SKM-1 treated with dmso at 0.1 percent for 144 hours (cell line): ENCODE measurements at regions not wholly inside any gene's neighbourhood (a gene's known extent, or its start where the extent isn't known, plus 50 kb on each side); places are given as distances from the start of the nearest gene placed in this dataset.
"Not testable (repeated sequence)": the region's sequence is repeated elsewhere in the genome, so short reads cannot be mapped to it uniquely, and the experiment has no call there.

Experiments used
- DNase-seq: peaks from one replicate; lab custom pipeline; 2025; ENCODE audit not compliant: unreplicated experiment; lab: John Stamatoyannopoulos, UW

DNA sequence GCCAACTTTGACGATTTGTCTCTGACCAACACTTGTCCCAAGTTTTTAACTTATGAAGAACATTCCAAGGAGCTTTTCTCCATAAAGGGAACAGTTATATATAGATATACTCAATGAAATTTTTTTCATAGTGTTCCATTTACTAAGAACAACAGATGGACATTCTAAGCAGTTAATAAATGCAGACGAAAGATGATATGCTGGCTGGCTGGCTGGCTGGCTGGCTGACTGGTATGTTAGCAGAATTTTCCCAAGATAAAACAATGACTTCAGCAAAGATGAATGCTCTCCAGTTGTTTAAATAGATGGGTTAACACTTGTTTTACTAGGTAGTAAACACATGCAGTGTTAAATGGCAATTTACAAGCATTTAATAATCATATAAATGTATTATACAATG is 62.2 kb downstream of the SPANXN3 start:
- no peak for DNase-seq

DNA sequence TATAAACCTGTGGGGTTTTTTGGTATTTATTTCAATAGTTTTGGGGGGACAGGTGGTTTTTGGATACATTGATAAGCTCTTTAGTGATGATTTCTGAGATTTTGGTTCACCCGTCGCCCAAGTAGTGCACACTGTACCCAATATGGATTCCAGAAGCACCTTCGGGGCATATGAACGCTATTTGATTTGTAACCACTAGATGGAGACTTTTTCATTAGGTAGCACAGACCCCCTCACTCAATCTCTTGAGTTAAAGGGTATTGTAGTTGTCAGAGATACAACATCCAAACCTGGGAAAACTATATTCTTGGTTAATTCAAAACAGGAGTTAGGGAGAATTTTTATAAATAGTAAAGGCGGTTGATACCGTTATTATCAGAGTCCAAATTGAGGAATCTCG is 79.8 kb downstream of the SPANXN3 start:
- peak; percentile 0 for DNase-seq

DNA sequence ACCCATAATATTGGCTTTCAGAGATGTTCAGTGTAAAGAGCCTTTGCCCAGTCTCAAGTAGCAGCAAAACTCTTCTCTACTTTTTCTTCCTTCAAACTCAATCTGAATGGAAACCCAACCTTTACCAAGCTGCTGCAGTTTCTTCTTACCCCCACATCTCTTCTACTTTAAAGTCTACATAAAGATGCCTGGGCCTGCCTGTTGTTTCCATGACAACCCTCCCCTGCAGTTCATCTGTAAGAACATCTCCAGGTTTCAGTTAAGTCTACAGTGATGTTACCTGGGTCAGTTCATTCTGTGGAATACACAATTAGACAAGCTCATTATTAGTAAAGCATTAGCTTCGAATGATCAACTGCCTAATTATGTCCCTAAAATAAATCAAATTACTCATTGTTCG is 81.4 kb downstream of the SPANXN3 start:
- DNase-seq = no peak

DNA sequence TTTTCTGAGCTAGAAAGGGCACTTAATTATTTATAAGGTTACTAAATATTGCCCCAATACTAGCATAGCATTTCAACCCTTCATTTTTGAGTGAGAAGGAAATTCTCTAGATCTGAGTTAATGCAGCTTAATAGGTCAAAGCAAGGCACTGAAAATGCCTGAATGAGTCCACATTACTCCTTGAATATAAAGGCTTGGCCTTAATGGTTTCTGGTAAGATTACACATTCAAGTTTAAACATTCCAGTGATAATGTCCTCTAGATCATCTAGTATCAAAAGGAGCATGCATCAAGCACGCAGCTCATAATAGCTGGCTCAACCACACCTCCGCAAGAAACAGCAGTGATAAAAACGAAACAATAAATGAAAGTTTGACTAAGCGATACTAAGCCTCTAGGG is 87.5 kb downstream of the SPANXN3 start:
- DNase-seq = no peak

DNA sequence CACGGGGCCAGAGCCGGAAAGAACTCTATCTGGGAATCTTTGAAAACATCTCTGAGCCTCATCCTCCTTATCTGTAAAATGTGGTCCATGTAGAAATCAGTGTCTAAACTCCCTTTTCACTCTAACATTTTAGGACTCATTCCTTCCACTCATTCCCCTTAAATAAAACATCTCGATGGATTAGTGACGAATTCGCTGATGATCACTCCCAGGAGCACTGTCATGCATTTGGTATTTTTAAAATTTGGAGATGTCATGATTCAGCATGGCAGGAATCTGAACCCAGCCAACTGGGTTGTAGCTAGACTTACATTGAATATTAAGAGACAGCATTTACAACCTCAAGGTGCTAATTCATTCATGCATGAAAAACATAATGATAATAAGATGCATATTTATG is 88.1 kb downstream of the SPANXN3 start:
- no peak for DNase-seq

DNA sequence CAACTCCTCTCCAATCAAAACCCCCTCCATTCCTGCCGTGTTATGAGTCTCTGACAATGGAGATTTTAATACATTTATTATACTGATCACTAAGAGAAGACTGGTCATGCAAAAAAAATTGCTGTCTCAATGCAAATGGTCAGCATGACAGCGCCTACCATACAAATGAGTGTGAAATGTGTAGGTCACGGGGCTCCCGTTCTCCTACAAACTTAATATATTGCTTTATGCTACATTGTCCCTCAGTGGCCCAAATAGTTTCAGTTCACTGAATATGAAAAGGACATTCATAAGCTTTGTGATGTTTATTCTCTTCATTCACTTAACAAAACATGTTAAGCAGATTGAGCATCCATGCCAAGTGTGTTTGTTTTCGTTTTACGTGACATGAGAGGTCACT is 116.1 kb downstream of the SPANXN3 start:
- no peak for DNase-seq

DNA sequence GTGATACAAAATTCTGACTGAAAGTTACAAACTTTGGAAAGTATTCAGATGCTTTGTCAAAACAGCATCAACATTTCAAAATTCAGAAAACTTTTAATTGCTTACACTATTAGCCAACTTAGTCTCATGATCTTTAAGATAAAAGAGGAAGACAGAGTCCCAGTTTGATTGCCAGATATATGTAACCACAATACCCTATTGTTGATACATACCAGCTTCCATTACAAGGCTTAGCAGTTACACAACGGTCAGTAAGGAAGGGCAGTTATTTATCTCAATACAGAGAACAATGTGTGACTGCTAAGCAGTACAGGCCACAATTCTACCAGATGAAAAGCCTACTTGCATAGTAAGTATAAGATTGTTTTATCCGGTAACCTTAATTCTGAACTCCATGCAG is 138.4 kb downstream of the SPANXN3 start:
- no peak for DNase-seq

DNA sequence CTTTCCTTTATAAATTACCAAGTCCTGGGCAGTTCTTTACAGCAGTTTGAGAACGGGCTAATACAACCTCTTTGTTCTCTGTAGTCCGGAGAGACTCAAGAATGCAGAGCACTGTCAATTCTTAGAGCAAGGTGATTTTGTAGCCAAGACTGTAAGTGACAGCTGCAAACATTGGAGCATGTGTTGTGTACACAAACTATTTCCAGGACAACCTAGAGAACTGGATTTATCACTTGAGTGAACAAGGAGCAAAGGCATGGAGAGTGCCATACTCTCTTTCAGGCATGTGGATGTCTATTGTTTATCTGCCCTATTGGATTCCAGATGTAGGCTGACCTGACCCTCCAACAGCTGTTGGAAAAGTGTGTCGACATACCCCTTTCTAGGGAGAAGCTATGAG is 153.9 kb downstream of the SPANXN3 start:
- DNase-seq = no peak

DNA sequence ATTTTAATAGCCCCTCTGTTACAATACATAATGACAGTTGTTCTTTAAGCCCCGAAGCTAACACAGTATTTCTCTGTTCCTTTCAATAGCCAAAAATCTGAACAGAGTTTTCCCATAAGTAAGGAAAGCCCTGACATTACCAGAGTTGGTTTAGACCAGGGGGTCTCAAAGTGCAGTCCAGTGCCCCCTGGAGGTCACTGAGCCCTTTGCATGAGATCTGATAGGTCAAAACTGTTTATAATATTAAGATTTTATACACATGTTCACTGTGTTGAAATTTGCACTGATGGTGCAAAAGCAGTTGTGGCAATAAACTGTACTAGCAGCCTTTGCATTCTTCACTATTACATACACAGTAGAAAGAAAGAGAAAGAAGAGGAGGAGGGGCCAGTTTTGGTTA is 177.1 kb downstream of the SPANXN3 start:
- DNase-seq = no peak

DNA sequence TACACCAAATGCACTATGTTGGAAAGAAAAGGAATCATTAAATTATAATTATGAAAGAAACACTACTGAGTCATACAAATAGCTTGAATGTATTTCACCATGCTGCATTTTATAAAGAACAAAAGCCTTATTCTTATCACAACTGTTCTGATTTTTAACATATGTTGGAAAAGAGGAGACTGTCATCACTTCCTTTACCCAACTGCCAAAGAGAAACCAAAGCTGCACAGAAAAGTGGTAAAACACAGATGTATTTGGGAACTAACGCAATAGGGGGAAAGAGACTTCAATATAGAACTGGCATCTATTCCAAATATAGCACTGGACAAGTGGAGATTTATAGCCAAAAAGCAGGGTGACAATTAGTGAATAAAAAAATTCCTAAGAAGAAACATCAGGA is 181.0 kb downstream of the SPANXN3 start:
- no peak for DNase-seq

DNA sequence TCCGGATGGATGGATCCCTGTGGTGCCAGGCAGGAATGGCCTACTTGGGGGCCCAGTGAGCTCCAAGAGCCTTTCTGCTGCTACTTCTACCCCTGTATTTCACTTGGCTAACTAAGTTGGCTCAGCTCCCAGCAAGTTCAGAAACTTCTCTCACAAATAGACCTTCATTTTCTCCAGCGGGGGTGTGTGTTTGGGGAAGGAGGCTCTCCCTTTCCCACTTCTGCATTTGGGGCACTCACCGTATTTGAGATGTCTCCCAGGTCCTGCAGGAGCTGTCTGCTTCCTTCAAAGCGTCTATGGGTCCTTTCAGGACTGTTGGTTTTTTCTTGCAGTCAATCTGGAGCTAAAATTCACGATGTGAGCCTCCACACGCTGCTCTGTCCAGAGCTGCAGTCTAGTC is 197.7 kb downstream of the SPANXN3 start:
- peak; percentile 0 for DNase-seq

DNA sequence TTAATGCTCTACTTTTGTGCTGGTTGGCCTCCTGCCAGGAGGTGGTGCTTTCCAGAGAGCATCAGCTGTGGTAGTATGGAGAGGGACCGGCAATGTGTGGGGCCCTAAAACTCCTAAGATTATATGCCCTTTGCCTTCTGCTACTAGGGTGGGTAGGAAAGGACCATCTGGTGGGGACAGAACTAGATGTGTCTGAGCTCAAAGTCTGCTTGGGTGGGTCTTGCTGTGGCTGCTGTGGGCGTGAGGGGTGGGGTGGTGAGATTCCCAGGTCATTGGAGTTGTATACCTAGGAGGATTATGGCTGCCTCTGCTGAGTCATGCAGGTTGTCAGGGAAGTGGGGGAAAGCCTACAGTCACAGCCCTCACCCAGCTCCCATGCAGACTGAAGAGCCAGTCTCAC is 198.4 kb downstream of the SPANXN3 start:
- not testable (repeated sequence) for DNase-seq

DNA sequence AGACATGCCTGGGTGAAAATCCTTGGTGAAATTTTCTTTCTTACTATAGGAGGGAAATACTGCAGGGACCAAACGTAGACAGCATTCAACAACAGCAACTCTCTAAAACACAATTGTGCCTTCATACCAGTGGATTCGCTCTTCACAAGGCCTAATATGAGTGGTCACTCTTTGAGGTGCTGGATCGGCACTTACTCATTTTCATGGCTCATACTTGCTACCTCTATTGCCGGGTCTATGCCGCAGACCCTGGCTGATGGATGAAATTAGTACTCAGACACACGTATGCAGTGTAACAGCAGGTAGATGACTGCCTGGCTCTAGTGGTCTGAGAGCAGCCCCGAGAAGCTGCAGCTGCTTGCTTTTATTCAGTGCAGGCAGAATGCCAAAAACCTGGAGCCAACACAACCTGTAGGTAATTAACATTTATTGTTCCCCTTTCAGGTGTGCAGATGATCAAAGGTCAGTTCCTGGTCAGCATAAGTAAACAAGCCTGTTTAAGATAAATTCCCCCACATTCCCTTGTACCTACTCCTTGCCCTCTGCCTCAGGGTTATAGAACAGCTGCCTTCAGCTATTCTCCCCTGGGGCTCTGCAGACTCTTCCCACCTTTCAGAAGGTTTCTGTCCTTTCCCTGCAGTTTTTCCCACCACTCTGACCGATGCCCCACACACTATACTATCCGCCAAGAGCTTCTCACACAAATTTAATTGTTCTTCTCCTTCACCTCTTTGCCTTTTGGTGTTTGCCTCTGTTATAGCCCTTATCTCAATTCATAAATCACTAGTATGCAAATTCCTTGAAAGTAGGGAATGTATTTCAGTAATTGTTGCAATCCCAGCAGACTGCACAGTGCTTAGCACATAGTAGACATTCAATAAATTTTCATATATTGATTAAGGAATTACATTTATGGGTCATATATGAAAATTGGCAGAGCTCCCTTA is 210.0 kb downstream of the SPANXN3 start:
- no peak for DNase-seq

DNA sequence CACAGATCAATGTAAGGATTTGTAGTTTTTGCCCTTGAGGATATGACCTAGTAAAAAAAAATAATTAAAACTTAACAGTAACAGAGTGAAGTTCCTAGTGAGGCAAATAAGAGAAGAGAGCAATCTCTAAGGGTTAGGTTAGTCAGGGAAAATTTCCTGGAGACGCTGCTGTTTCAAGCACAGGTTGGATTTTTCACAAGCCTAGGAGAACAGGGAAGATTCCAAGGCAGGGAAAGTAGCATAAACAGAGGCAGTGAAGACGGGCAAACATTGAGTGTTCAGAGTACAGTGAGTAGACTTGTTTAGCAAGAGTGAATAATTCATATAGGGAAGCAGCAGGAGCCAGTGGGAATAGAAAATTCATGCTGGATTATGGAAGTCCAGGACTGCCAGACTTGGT is 212.8 kb downstream of the SPANXN3 start:
- no peak for DNase-seq

DNA sequence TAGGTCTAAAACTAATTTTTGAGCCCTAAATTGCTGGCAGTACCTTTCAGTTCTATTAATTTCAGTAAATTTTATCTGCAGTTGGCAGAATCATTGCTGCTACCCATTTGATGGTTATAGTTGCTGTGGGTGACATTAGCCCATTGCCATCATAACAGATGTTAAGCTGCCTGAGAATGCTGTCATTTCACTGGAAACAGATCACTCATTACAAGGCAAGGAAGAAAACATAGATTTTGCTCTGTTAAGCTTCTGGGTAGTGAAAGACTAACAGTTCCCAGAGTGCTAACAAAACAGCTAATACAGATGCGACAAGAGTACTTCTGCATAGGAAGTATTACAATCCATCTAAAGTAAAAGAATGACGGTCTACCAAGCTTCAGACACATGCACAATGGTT is 213.2 kb downstream of the SPANXN3 start:
- DNase-seq = no peak

DNA sequence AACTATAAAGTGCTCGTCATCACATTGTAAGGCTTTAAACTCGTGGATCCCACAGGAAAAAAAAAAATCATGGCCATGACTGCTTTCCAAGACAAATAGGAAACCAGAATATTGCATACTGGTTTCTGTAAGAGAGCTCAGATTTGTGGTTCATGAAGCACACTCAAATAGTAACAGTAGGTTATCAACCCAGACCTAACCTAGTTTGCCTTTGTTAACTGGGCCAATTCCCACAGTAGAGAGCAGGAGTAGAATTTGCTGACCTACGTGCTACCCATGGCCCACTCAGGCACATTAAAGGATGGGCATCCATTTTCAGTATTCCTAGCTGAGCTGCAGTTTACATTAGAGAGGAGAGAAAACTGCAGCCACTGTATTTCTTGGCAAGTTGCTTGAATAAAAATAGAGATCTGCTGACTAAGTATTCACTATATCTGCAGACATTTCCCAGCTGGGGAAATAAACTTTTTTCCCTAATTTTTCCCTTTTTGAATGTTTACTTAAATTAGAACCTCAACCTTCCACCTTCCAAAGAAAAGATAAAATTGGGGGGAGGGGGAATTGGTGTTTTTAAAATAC is 218.5 kb downstream of the SPANXN3 start:
- no peak for DNase-seq

DNA sequence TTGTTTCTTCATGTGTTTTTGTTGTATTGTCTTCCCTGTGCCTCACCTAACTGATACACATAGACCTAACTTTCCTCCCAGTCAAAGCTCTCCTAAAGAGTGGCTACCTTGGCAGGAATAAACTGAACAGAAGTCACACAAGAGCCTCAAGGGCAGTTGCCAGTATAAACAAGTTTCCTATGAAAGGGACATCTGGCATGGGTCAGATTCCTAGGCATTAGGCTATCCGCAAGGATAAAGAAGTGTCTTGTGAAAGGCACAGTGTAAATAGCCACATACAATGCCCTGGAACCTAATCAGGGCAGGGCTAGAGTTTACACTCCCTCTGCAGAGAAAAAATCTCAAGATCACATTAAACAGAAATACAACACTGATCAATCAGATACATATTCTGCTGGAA is 220.8 kb downstream of the SPANXN3 start:
- no peak for DNase-seq

DNA sequence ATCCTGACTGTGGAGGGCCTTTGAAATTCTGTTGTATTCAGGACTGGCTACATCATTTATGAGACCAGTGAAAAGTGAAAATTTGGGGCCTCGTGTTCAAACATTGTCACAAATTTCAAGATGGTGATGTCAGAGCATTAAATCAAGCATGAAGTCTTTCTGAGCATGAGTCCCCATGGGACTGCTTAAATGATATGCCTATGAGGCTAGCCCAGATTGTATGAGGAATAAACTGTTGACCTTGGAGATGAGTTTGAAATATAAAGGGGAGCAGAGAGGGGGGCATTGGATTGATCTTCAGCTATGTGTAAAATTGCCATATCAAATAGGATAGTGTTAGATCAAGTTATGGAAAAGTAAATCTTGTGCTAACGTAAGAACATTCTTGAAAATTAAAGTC is 230.0 kb downstream of the SPANXN3 start:
- no peak for DNase-seq

DNA sequence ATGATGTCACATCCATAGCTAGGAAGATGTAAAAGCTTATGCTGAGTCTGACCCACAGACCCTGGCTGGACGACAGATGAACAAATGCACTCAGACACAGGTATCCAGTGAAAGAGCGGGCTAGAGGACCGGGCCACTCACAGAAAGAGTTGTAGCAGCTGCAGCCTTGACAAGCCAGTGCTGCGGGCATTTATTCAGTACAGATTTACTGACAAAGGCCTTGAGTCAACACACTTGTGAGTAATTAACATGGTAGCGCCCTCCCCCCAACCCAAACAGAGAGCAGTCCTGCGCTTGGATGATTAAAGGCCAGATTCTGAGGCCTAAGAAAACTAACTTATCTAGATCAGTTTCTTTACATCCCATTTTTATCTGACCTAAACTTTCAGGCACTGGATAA is 244.6 kb downstream of the SPANXN4 start:
- no peak for DNase-seq

DNA sequence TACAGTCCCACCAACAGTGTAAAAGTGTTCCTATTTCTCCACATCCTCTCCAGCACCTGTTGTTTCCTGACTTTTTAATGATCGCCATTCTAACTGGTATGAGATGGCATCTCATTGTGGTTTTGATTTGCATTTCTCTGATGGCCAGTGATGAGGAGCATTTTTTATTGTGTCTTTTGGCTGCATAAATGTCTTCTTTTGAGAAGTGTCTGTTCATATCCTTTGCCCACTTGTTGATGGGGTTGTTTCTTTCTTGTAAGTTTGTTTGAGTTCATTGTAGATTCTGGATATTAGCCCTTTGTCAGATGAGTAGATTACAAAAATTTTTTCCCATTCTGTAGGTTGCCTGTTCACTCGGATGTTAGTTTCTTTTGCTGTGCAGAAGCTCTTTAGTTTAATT is 218.9 kb downstream of the SPANXN4 start:
- not testable (repeated sequence) for DNase-seq

DNA sequence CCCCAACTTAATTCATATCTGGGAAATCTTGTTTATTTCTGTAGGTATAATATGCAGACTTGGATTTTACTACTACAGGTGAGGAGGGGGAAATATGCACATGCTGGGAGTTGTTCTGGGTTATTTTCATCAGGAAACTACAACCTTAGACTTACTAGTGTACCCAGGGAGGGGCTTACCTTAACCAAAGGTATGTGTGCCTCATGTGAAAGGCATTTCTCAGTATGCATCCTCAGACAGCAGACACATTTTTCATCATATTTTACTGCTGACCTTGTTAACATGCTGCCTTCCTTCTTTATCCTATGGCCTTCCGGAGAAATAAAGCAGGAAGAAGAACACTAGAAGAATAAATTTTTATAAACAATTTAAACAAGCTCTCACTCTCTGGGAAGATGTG is 214.9 kb downstream of the SPANXN4 start:
- DNase-seq = no peak

DNA sequence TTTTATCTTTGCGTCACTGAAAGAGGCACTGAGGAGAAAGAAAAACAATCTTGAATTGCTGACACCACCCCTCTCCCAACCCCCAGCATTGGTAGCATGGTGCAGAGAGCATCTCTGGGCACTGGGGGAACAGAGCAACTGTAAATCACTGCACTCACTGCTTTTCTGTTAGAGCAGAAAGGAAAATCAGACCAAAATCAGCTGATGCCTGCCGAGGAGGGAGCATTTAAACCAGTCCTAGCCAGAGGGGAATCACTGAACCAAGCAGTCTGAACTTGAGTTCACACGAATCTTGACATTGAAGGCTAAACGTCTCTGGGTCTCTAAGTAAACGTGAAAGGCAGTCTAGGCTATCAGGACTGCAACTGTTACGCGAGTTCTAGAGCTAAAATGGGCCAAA is 205.8 kb downstream of the SPANXN4 start:
- no peak for DNase-seq

DNA sequence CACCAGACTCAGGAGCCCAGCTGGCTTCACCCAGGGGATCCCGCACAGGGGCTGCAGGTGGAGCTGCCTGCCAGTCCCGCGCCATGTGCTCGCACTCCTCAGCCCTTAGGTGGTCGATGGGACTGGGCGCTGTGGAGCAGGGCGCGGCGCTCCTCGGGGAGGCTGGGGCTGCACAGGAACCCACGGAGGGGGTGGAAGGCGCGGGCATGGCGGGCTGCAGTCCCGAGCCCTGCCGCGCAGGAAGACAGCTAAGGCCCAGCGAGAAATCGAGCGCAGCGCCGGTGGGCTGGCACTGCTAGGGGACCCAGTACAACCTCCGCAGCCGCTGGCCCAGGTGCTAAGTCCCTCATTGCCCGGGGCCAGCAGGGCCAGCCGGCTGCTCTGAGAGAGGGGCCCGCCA is 202.9 kb downstream of the SPANXN4 start:
- not testable (repeated sequence) for DNase-seq
